ENCODE measurements at regions not wholly inside any gene's neighbourhood (a gene's known extent, or its start where the extent isn't known, plus 50 kb on each side); places are given as distances from the start of the nearest gene placed in this dataset.

DNA sequence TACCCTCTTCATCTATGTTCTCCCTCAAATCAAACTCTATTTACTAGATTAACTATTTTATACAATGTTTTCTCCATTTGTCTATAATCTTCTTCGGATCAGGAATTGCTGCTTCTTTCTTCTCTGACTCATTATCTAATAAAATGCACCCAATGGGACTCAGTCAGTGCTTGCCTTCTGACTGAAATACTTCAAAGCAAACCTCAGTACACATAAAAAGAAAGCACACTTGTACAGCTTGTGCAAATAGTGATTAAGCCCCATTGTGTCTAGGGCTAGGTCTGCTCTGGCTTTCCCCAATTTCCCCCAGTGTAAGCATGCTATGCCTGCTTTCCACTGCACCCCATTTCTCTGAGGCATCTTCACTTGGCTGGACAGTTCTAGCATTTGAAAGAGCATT, 118.6 kb upstream of the C11orf87 start:
- H3K9me3 ChIP-seq (ENCODE audit: insufficient read depth in 2 of 2, low read depth in 1 of 2, low read length in 1 of 2): no peaks in the 10 kb centered on the region
- H3K79me1 ChIP-seq (ENCODE audit: low read depth, low read length): no peaks in the 10 kb centered on the region
- WGBS, 2 experiments (ENCODE audit: extremely low coverage in 1 of 2, insufficient coverage in 1 of 2, insufficient read length in 1 of 2, insufficient replicate concordance in 2 of 2, low coverage in 1 of 2, low lambda C conversion rate in 2 of 2, missing lambda C conversion rate in 1 of 2): 78% methylated on average over 1 of the region's 1 CpG; no CpG with 5 or more reads in 1 of the 2 experiments
- H2AFZ ChIP-seq (ENCODE audit: low read length): no peak overlapping the region
- H3K79me2 ChIP-seq (ENCODE audit: control insufficient read depth in 1 of 2, insufficient read depth in 2 of 2, low read length in 2 of 2): no peaks in the 10 kb centered on the region
- H3K27me3 ChIP-seq (replicated peaks in 1 of 4; ENCODE audit: control insufficient read depth in 3 of 4, extremely low read depth in 1 of 4, insufficient read depth in 3 of 4, low read length in 3 of 4): no peaks in the 10 kb centered on the region
- H4K8ac ChIP-seq (ENCODE audit: extremely low read depth, insufficient read depth, low read length): no peak overlapping the region
- no peaks in the 10 kb centered on the region for H3K23me2 ChIP-seq (ENCODE audit: low read depth, low read length)
- TF ChIP-seq KDM5A (IDR thresholded peaks at IDR 0.05; ENCODE audit: low read length) (no peak), GABPA (IDR thresholded peaks at IDR 0.05; ENCODE audit: borderline replicate concordance, insufficient read depth, low read length) (no peak), GTF2F1 (IDR thresholded peaks at IDR 0.05; ENCODE audit: borderline replicate concordance, low read depth, low read length) (no peak), CBX5 (IDR thresholded peaks at IDR 0.05; ENCODE audit: low read depth, low read length) (no peak), SP1 (IDR thresholded peaks at IDR 0.05; ENCODE audit: low read depth, low read length) (no peak), SRF (IDR thresholded peaks at IDR 0.05; ENCODE audit: low read depth, low read length) (no peak), CTBP2 (IDR thresholded peaks at IDR 0.05; ENCODE audit: borderline replicate concordance, insufficient read depth, insufficient read length, low read length) (no peak)
- no peak overlapping the region for H2AK5ac ChIP-seq (ENCODE audit: low read depth, low read length)
- no peak overlapping the region for H3K4me3 ChIP-seq (ENCODE audit: extremely low read depth in 1 of 4, insufficient read depth in 2 of 4, low read depth in 3 of 4, low read length in 4 of 4)
- no peak overlapping the region for H3K4ac ChIP-seq (replicated peaks; ENCODE audit: insufficient read length, low read depth, low read length)
- H3K18ac ChIP-seq (ENCODE audit: extremely low read depth, low read length): no peak overlapping the region
- no peak overlapping the region for H3K4me2 ChIP-seq (ENCODE audit: insufficient read depth in 1 of 2, low read depth in 2 of 2, low read length in 2 of 2)
- FAIRE-seq (no peak), DNase-seq (ENCODE audit: low read depth in 1 of 2, low spot score in 2 of 2) (no peak)
- H3K23ac ChIP-seq (ENCODE audit: insufficient read length): no peak overlapping the region
- H4K5ac ChIP-seq (ENCODE audit: insufficient read length, low read depth, low read length): no peak overlapping the region
- peaks cover 0 to 9% (median 3%) of the 10 kb centered on the region in 4 experiments; a peak in 4 of 7 replicates for H3K4me1 ChIP-seq (replicated peaks in 1 of 4; ENCODE audit: control insufficient read depth in 3 of 4, insufficient read depth in 4 of 4, low read length in 3 of 4)
- H2BK15ac ChIP-seq (ENCODE audit: low read length): no peak overlapping the region
- H2BK120ac ChIP-seq (replicated peaks; ENCODE audit: low read depth, low read length): no peak overlapping the region
- no peaks in the 10 kb centered on the region for H4K20me1 ChIP-seq (replicated peaks in 1 of 2; ENCODE audit: control insufficient read depth in 1 of 2, insufficient read depth in 2 of 2, low read length in 2 of 2)
- H3K27ac ChIP-seq (ENCODE audit: low read depth, low read length): no peak overlapping the region
- POLR2A ChIA-PET (ENCODE audit: partially characterized antibody): no interaction called here
- no peak overlapping the region for H3K56ac ChIP-seq (replicated peaks; ENCODE audit: insufficient read length, low read depth, low read length)
- H3K36me3 ChIP-seq (ENCODE audit: control insufficient read depth in 2 of 4, insufficient read depth in 4 of 4, low read length in 3 of 4): no peaks in the 10 kb centered on the region
- H4K91ac ChIP-seq (replicated peaks; ENCODE audit: insufficient read length, low read length): no peak overlapping the region
- H2BK12ac ChIP-seq (ENCODE audit: low read depth, low read length): no peak overlapping the region
- H3K14ac ChIP-seq (ENCODE audit: insufficient read length): no peak overlapping the region
- H2BK20ac ChIP-seq (ENCODE audit: low read length): no peak overlapping the region
- H3K9ac ChIP-seq (replicated peaks in 1 of 4; ENCODE audit: extremely low read depth in 1 of 4, low read depth in 3 of 4, low read length in 3 of 4): no peak overlapping the region
- CTCF ChIA-PET (ENCODE audit: partially characterized antibody): no interaction called here
- H2BK5ac ChIP-seq (ENCODE audit: low read depth, low read length): no peak overlapping the region
